K562 (cell line): ENCODE measurements at regions not wholly inside any gene's neighbourhood (a gene's known extent, or its start where the extent isn't known, plus 50 kb on each side); places are given as distances from the start of the nearest gene placed in this dataset.

Experiments
- ATAC-seq: fragments of 200-7000 bp; cut with Tn5 transposase; 3 replicates; pipeline ENCODE4 v1.9.1; 2020; ENCODE audit warnings: moderate library complexity
- BruUV-seq: library from RNA; stranded (reverse); fragments of 400-500 nt; replicated peaks from 2 replicates; lab custom pipeline; 2021; lab: Mats Ljungman, UMichigan
- CTCF ChIA-PET: fragments of 300-600 bp; formaldehyde crosslinking; extraction: SDS; loops from one replicate; lab custom pipeline; 2021; ENCODE audit warnings: low intra/inter-chr PET ratio; lab: Yijun Ruan, JAX
- POLR2A ChIA-PET: fragments of 300-600, 350-650 bp; sonication (Branson Sonifier 250); formaldehyde crosslinking; extraction: SDS; loops from one replicate; lab custom pipeline; 2021; ENCODE audit warnings: antibody characterized with exemption, inconsistent platforms; lab: Yijun Ruan, JAX
- DNase-seq, 4 experiments: peaks; one replicate each; pipeline versions ENCODE4 v3.0.0 to v3.0.0-alpha.2; 2011 to 2018; ENCODE audit warnings: low spot score in 3 of 4, mixed read lengths in 3 of 4; ENCODE audit errors: extremely low read depth in 1 of 4
- FAIRE-seq: peaks from 2 replicates; lab custom pipeline; 2011; peaks lifted over from hg19 to GRCh38; lab: Jason Lieb, UNC
- H2AFZ ChIP-seq: 2 replicates; pipeline ENCODE4 v1.6.0; 2011; ENCODE audit warnings: low read depth, low read length, control low read depth, inconsistent platforms
- H3K27ac ChIP-seq: fragments of 200-600 bp; 3 replicates; pipeline ENCODE4 v1.8.0; 2011; ENCODE audit warnings: low read depth, mild to moderate bottlenecking, control low read depth, inconsistent platforms, low read length, moderate library complexity, mixed read lengths; ENCODE audit errors: extremely low read depth
- H3K27me3 ChIP-seq, 2 experiments: fragments of 300-600 bp in 1 of 2; 2 replicates in 1 of 2; 3 replicates in 1 of 2; pipeline versions ENCODE4 v1.6.0 to v1.8.0; 2011; ENCODE audit warnings: inconsistent platforms in 2 of 2, low read length in 2 of 2, mild to moderate bottlenecking in 1 of 2, mixed read lengths in 1 of 2, moderate library complexity in 1 of 2; ENCODE audit not compliant: control insufficient read depth in 2 of 2, insufficient read depth in 2 of 2
- H3K36me3 ChIP-seq: fragments of 300-600 bp; 3 replicates; pipeline ENCODE4 v1.8.0; 2011; ENCODE audit warnings: mild to moderate bottlenecking, low read length, inconsistent platforms; ENCODE audit not compliant: control insufficient read depth, insufficient read depth
- H3K4me1 ChIP-seq, 2 experiments: fragments of 200-600 bp in 1 of 2; replicated peaks in 1 of 2; 2 replicates in 1 of 2; 3 replicates in 1 of 2; pipeline versions ENCODE4 v1.5.1 to v1.8.0; 2011; ENCODE audit warnings: inconsistent platforms in 2 of 2, low read length in 2 of 2, mild to moderate bottlenecking in 1 of 2, mixed read lengths in 1 of 2, moderate library complexity in 1 of 2; ENCODE audit not compliant: control insufficient read depth in 2 of 2, insufficient read depth in 2 of 2
- H3K4me2 ChIP-seq: 2 replicates; pipeline ENCODE4 v1.6.1; 2011; ENCODE audit warnings: low read length, control low read depth, inconsistent platforms, mixed read lengths; ENCODE audit not compliant: insufficient read depth
- H3K4me3 ChIP-seq: fragments of 200-600 bp; sonication (generic), shearing (Covaris generic); 2 replicates; pipeline ENCODE4 v1.5.1; 2016; ENCODE audit warnings: control low read depth, inconsistent platforms
- H3K79me2 ChIP-seq: fragments of 200-600 bp; 3 replicates; pipeline ENCODE4 v1.8.0; 2011; ENCODE audit warnings: low read length, inconsistent platforms; ENCODE audit not compliant: control insufficient read depth, insufficient read depth
- H3K9ac ChIP-seq, 2 experiments: 2 replicates each; pipeline versions ENCODE4 v1.6.0 to v1.6.1; 2011; ENCODE audit warnings: low read depth in 2 of 2, low read length in 2 of 2, control low read depth in 1 of 2, inconsistent platforms in 1 of 2, mild to moderate bottlenecking in 1 of 2, mixed read lengths in 1 of 2; ENCODE audit not compliant: insufficient read depth in 1 of 2
- H3K9me1 ChIP-seq: one replicate; pipeline ENCODE4 v1.6.0; 2011; ENCODE audit warnings: inconsistent platforms, mild to moderate bottlenecking, low read length, moderate library complexity; ENCODE audit not compliant: control insufficient read depth, insufficient read depth
- H3K9me3 ChIP-seq: replicated peaks from 2 replicates; pipeline ENCODE4 v1.5.1; 2011; ENCODE audit warnings: low read depth, low read length, inconsistent platforms; ENCODE audit not compliant: control insufficient read depth, insufficient read depth
- H4K20me1 ChIP-seq: replicated peaks from 2 replicates; pipeline ENCODE4 v1.6.1; 2011; ENCODE audit warnings: low read length, inconsistent platforms, mixed read lengths; ENCODE audit not compliant: control insufficient read depth, insufficient read depth
- ARID1B ChIP-seq: fragments of 450-650 bp; IDR thresholded peaks from 2 replicates; pipeline ENCODE4 v1.6.1; 2016; ENCODE audit warnings: antibody characterized with exemption, mild to moderate bottlenecking, inconsistent platforms
- CBFA2T3 ChIP-seq: fragments of 450-650 bp; IDR thresholded peaks from 2 replicates; pipeline ENCODE4 v1.6.1; 2017
- MCM2 ChIP-seq: fragments of 450-650 bp; IDR thresholded peaks from 2 replicates; pipeline ENCODE4 v1.6.1; 2017; ENCODE audit warnings: low read depth, mild to moderate bottlenecking
- PCBP2 ChIP-seq: fragments of 200-400 bp; formaldehyde crosslinking; IDR thresholded peaks from 2 replicates; pipeline ENCODE4 v1.6.1; 2018; ENCODE audit warnings: low read length, low read depth, mild to moderate bottlenecking, moderate library complexity; ENCODE audit not compliant: poor library complexity, severe bottlenecking
- PKNOX1 ChIP-seq: fragments of 450-650 bp; IDR thresholded peaks from 2 replicates; pipeline ENCODE4 v1.6.1; 2016
- SLC30A9 ChIP-seq: fragments of 250-450 bp; sonication (Bioruptor Pico); IDR thresholded peaks from 2 replicates; pipeline ENCODE4 v1.8.0; 2022; ENCODE audit warnings: mild to moderate bottlenecking, moderate library complexity
- TAL1 ChIP-seq: fragments of 450-650 bp; IDR thresholded peaks from 2 replicates; pipeline ENCODE4 v1.6.1; 2016; ENCODE audit warnings: mild to moderate bottlenecking
- TARDBP ChIP-seq: fragments of 450-650 bp; IDR thresholded peaks from 2 replicates; pipeline ENCODE4 v1.6.1; 2016
- TCF3 ChIP-seq: sonication (generic); formaldehyde crosslinking; IDR thresholded peaks from 2 replicates; pipeline ENCODE4 v1.4.0; 2020; ENCODE audit warnings: mild to moderate bottlenecking, missing genetic modification reagents
- THRA ChIP-seq: fragments of 450-650 bp; IDR thresholded peaks from 2 replicates; pipeline ENCODE4 v1.6.1; 2017; ENCODE audit warnings: mild to moderate bottlenecking, moderate library complexity
- VEZF1 ChIP-seq: fragments of 200-800 bp; sonication (Bioruptor generic); IDR thresholded peaks from 2 replicates; pipeline ENCODE4 v1.6.1; 2017; ENCODE audit warnings: missing genetic modification characterization, missing compliant biosample characterization
- ZNF197 ChIP-seq: fragments of 200-800 bp; sonication (Bioruptor generic); IDR thresholded peaks from 2 replicates; pipeline ENCODE4 v1.6.1; 2016; ENCODE audit warnings: low read depth, missing genetic modification characterization, missing compliant biosample characterization
- WGBS: fragments of 100-300 bp; shearing (Covaris generic); methylation state at CpG from one replicate; pipeline ENCODE4 v1.1.6; 2016; ENCODE audit warnings: low coverage, mixed read lengths; ENCODE audit not compliant: insufficient coverage; ENCODE audit errors: missing lambda C conversion rate; 5-methylcytosine and 5-hydroxymethylcytosine counted together
- in situ Hi-C: fragments of 300-500 bp; cut with MboI; formaldehyde crosslinking; loops from 4 replicates; pipeline ENCODE4 v1.15.0; 2018; ENCODE audit warnings: inconsistent platforms, mixed read lengths
- intact Hi-C: fragments of 100-400 bp; cut with micrococcal nuclease; formaldehyde crosslinking; loops from 2 replicates; pipeline ENCODE4 v1.14.2; 2022

GRCh38 chr7:113519472-113519871, 399.3 kb downstream of the PPP1R3A start:
- intact Hi-C loops = no loop called here
- ATAC-seq = no peak
- no peak overlapping the region for H3K4me3 ChIP-seq

More at GRCh38 chr7:113519472-113519871, 399.3 kb downstream of the PPP1R3A start:
- ChIA-PET CTCF (no interaction called here), POLR2A (no interaction called here)
- FAIRE-seq (no peak), DNase-seq (peak in 1 of 4 experiments; percentile 24)
- no peak overlapping the region for H3K4me2 ChIP-seq
- TF ChIP-seq TAL1 (peak; percentile 42), VEZF1 (CRISPR knock-in tag) (no peak), PKNOX1 (peak; percentile 23; the same call in 1 of the 2 replicates), PCBP2 (no peak), ZNF197 (no peak), CBFA2T3 (peak; percentile 62), MCM2 (no peak), SLC30A9 (no peak), THRA (no peak), TARDBP (no peak), ARID1B (0 out of 2 replicates have a peak, but pooled peaks have one; percentile 14), TCF3 (CRISPR knock-in tag) (peak; percentile 68)
- in situ Hi-C loops = no loop called here
- no TSS peak for BruUV-seq
- no peaks in the 10 kb centered on the region for H3K79me2 ChIP-seq
- H3K27ac ChIP-seq = no peak overlapping the region
- H3K9me1 ChIP-seq = no peaks in the 10 kb centered on the region
- H3K36me3 ChIP-seq = no peaks in the 10 kb centered on the region
- H3K9me3 ChIP-seq = 0 out of 2 replicates have a peak, but pooled peaks cover 2% of the 10 kb centered on the region
- no peak overlapping the region for H3K9ac ChIP-seq
- no peak overlapping the region for H2AFZ ChIP-seq
- WGBS = 3% methylated on average over 5 of the region's 5 CpGs
- no peaks in the 10 kb centered on the region for H4K20me1 ChIP-seq
- H3K27me3 ChIP-seq = no peaks in the 10 kb centered on the region
- H3K4me1 ChIP-seq = no peaks in the 10 kb centered on the region
